HCT116 (cell line): ENCODE measurements at regions not wholly inside any gene's neighbourhood (a gene's known extent, or its start where the extent isn't known, plus 50 kb on each side); places are given as distances from the start of the nearest gene placed in this dataset.

Experiments
- ATAC-seq: fragments of 200-7000 bp; cut with Tn5 transposase; 2 replicates; pipeline ENCODE4 v1.9.1; 2020; ENCODE audit warnings: mild to moderate bottlenecking, moderate library complexity
- BruUV-seq: library from RNA; stranded (reverse); fragments of 400-500 nt; replicated peaks from 2 replicates; lab custom pipeline; 2021; lab: Mats Ljungman, UMichigan
- CTCF ChIA-PET: fragments of 300-600 bp; sonication (Branson Sonifier 250); formaldehyde crosslinking; loops from one replicate; lab custom pipeline; 2021; ENCODE audit warnings: antibody characterized with exemption; lab: Charles Lee
- POLR2A ChIA-PET: fragments of 300-600, 350-600 bp; sonication (Branson Sonifier 250); formaldehyde crosslinking; loops from one replicate; lab custom pipeline; 2021; ENCODE audit warnings: antibody characterized with exemption; lab: Charles Lee
- RAD21 ChIA-PET, 2 experiments: fragments of 300-600 bp; sonication (Branson Sonifier 250); formaldehyde crosslinking; loops; one replicate each; lab custom pipeline; 2023; ENCODE audit warnings: low total read pairs in 2 of 2; ENCODE audit not compliant: uncharacterized antibody in 2 of 2, unreplicated experiment in 2 of 2, low non-redundant PET in 1 of 2; lab: Charles Lee
- DNase-seq: peaks from one replicate; pipeline ENCODE4 v3.0.0-alpha.2; 2010; ENCODE audit warnings: low read depth, low spot score
- H2AFZ ChIP-seq: fragments of 200-600 bp; shearing (Covaris generic), sonication (generic); 2 replicates; pipeline ENCODE4 v1.6.1; 2017; ENCODE audit warnings: low read depth, mixed run types, mixed read lengths, antibody characterized with exemption, low read length; ENCODE audit not compliant: poor library complexity, severe bottlenecking
- H3K27ac ChIP-seq: 2 replicates; pipeline ENCODE4 v1.5.1; 2012; ENCODE audit warnings: low read depth, low read length
- H3K27me3 ChIP-seq: fragments of 200-600 bp; sonication (generic); 2 replicates; pipeline ENCODE4 v1.6.1; 2016; ENCODE audit warnings: mixed run types, low read length, mixed read lengths; ENCODE audit not compliant: insufficient read depth
- H3K36me3 ChIP-seq, 2 experiments: fragments of 200-500 bp in 1 of 2; fragments of 200-600 bp in 1 of 2; sonication (Bioruptor generic) in 1 of 2; sonication (generic) in 1 of 2; 2 replicates each; pipeline versions ENCODE4 v1.5.1 to v1.6.1; 2014 to 2016; ENCODE audit warnings: low read length in 2 of 2, inconsistent platforms in 1 of 2, mixed read lengths in 1 of 2, mixed run types in 1 of 2; ENCODE audit not compliant: insufficient read depth in 2 of 2, control insufficient read depth in 1 of 2
- H3K4me1 ChIP-seq, 2 experiments: fragments of 200-600 bp in 1 of 2; sonication (generic) in 1 of 2; 2 replicates each; pipeline versions ENCODE4 v1.5.1 to v1.6.1; 2012 to 2017; ENCODE audit warnings: low read length in 2 of 2, inconsistent platforms in 1 of 2, mild to moderate bottlenecking in 1 of 2, mixed read lengths in 1 of 2, mixed run types in 1 of 2, moderate library complexity in 1 of 2; ENCODE audit not compliant: insufficient read depth in 2 of 2, control insufficient read depth in 1 of 2
- H3K4me2 ChIP-seq: fragments of 200-600 bp; sonication (generic); 2 replicates; pipeline ENCODE4 v1.6.1; 2017; ENCODE audit warnings: mixed run types, low read length, mixed read lengths
- H3K4me3 ChIP-seq, 2 experiments: fragments of 200-600 bp in 1 of 2; sonication (generic) in 1 of 2; replicated peaks in 1 of 2; 2 replicates each; pipeline ENCODE4 v1.5.1; 2011 to 2016; ENCODE audit warnings: low read length in 2 of 2, control low read depth in 1 of 2, low read depth in 1 of 2, mild to moderate bottlenecking in 1 of 2, mixed read lengths in 1 of 2, mixed run types in 1 of 2
- H3K79me2 ChIP-seq: fragments of 200-600 bp; sonication (generic); 2 replicates; pipeline ENCODE4 v1.6.1; 2017; ENCODE audit warnings: mild to moderate bottlenecking, mixed run types, low read length, moderate library complexity, mixed read lengths; ENCODE audit not compliant: insufficient read depth
- H3K9ac ChIP-seq: fragments of 200-600 bp; sonication (generic); 2 replicates; pipeline ENCODE4 v1.6.1; 2016; ENCODE audit warnings: low read length, mixed read lengths
- H3K9me2 ChIP-seq: fragments of 200-600 bp; sonication (generic), shearing (Covaris generic); 2 replicates; pipeline ENCODE4 v1.6.1; 2017; ENCODE audit warnings: mixed run types, mild to moderate bottlenecking, moderate library complexity; ENCODE audit not compliant: insufficient read depth
- H3K9me3 ChIP-seq, 2 experiments: fragments of 200-500 bp in 1 of 2; fragments of 200-600 bp in 1 of 2; sonication (Bioruptor generic) in 1 of 2; sonication (generic) in 1 of 2; 2 replicates each; pipeline ENCODE4 v1.6.1; 2014 to 2017; ENCODE audit warnings: low read length in 2 of 2, mixed read lengths in 2 of 2, inconsistent platforms in 1 of 2, low read depth in 1 of 2, mild to moderate bottlenecking in 1 of 2, mixed run types in 1 of 2, moderate library complexity in 1 of 2; ENCODE audit not compliant: control insufficient read depth in 1 of 2, insufficient read depth in 1 of 2
- H4K20me1 ChIP-seq: fragments of 200-600 bp; sonication (generic), shearing (Covaris generic); 2 replicates; pipeline ENCODE4 v1.6.1; 2017; ENCODE audit warnings: mixed run types, mild to moderate bottlenecking, moderate library complexity; ENCODE audit not compliant: insufficient read depth
- CBX3 ChIP-seq: IDR thresholded peaks from 2 replicates; pipeline ENCODE4 v1.6.1; 2012; ENCODE audit warnings: low read depth
- CEBPB ChIP-seq: IDR thresholded peaks from 2 replicates; pipeline ENCODE4 v1.6.1; 2012; ENCODE audit warnings: low read depth
- EGR1 ChIP-seq: IDR thresholded peaks from 2 replicates; pipeline ENCODE4 v1.6.1; 2012; ENCODE audit warnings: low read depth
- ELF1 ChIP-seq: IDR thresholded peaks from 2 replicates; pipeline ENCODE4 v1.6.1; 2012; ENCODE audit warnings: low read depth, borderline replicate concordance
- EZH2 ChIP-seq: fragments of 200-600 bp; sonication (generic); IDR thresholded peaks from 2 replicates; pipeline ENCODE4 v1.6.1; 2017; ENCODE audit warnings: antibody characterized with exemption, mixed run types
- EZH2phosphoT487 ChIP-seq: fragments of 200-600 bp; IDR thresholded peaks from 2 replicates; pipeline ENCODE4 v1.6.1; 2018; ENCODE audit warnings: antibody characterized with exemption, borderline replicate concordance
- FOSL1 ChIP-seq: IDR thresholded peaks from 2 replicates; pipeline ENCODE4 v1.6.1; 2012; ENCODE audit warnings: low read depth
- JUND ChIP-seq: IDR thresholded peaks from 2 replicates; pipeline ENCODE4 v1.6.1; 2012
- POLR2A ChIP-seq: IDR thresholded peaks from 2 replicates; pipeline ENCODE4 v1.7.0; 2011; ENCODE audit warnings: borderline replicate concordance; ENCODE audit not compliant: insufficient read depth, insufficient read length; ENCODE audit errors: extremely low read depth
- RAD21 ChIP-seq: IDR thresholded peaks from 2 replicates; pipeline ENCODE4 v1.6.1; 2012; ENCODE audit warnings: low read depth, mild to moderate bottlenecking
- SIN3A ChIP-seq: IDR thresholded peaks from 2 replicates; pipeline ENCODE4 v1.6.1; 2012; ENCODE audit warnings: low read depth
- SP1 ChIP-seq: IDR thresholded peaks from 2 replicates; pipeline ENCODE4 v1.6.1; 2012; ENCODE audit warnings: low read depth
- TCF7L2 ChIP-seq: IDR thresholded peaks from 2 replicates; pipeline ENCODE4 v1.7.0; 2011; ENCODE audit warnings: borderline replicate concordance, inconsistent platforms; ENCODE audit not compliant: insufficient read depth, insufficient read length; ENCODE audit errors: extremely low read depth
- YY1 ChIP-seq: IDR thresholded peaks from 2 replicates; pipeline ENCODE4 v1.6.1; 2011; ENCODE audit warnings: low read length, low read depth, moderate library complexity, mild to moderate bottlenecking; ENCODE audit not compliant: insufficient replicate concordance; ENCODE audit errors: extremely low read depth
- intact Hi-C: fragments of 100-400 bp; cut with micrococcal nuclease; formaldehyde crosslinking; loops from 2 replicates; pipeline ENCODE4 v1.10.0; 2022
- TF ChIP-seq, protein P1 (sequence below): IDR thresholded peaks from 2 replicates; pipeline ENCODE4 v1.6.1; 2011; ENCODE audit warnings: mild to moderate bottlenecking, low read length, moderate library complexity; ENCODE audit not compliant: insufficient replicate concordance; ENCODE audit errors: extremely low read depth
- TF ChIP-seq, protein P2 (sequence below): IDR thresholded peaks from 2 replicates; pipeline ENCODE4 v1.6.1; 2012
- TF ChIP-seq, protein P3 (sequence below): IDR thresholded peaks from 2 replicates; pipeline ENCODE4 v1.6.1; 2012
- TF ChIP-seq, protein P4 (sequence below): IDR thresholded peaks from 2 replicates; pipeline ENCODE4 v1.6.1; 2012; ENCODE audit warnings: low read depth
- TF ChIP-seq, protein P5 (sequence below), 3 experiments: fragments of 200-600 bp in 1 of 3; sonication (generic) in 1 of 3; IDR thresholded peaks in 2 of 3; conservative IDR thresholded peaks in 1 of 3; 2 replicates each; pipeline ENCODE4 v1.5.1; 2012 to 2017; ENCODE audit warnings: low read depth in 2 of 3, low read length in 2 of 3, antibody characterized with exemption in 1 of 3, borderline replicate concordance in 1 of 3, control low read depth in 1 of 3, mild to moderate bottlenecking in 1 of 3, mixed read lengths in 1 of 3, mixed run types in 1 of 3, moderate library complexity in 1 of 3; ENCODE audit not compliant: insufficient read depth in 1 of 3

DNA sequence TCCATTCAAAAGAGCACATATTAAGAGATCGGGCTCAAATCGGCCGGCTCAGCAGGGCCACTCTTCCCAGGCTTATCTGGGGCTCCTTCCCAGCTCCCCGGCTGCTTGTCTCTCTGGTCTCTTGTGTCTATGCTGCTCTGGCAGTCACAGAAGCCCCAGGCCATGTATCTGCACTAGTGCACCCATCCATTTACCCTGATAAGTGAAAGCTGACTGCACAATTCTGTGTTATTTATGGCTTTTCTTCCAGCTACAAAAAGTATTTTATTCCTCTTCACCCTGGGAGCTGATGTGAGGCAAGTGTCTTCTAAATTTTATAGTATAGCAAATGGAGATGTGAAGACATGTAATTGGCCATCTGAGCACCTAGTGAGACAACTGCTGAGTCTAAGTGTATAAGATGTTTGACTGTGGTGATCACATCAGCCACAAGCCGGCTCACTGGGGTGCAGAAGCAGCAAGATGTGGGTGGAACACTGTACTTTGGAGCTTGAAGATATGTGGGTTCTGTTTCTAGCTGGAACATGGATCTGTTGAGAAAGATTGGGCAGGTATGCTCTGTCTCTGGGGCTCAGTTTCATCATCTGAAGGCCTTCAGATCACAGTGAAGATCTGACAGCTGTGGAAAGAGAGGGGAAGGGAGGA is 78.1 kb upstream of the MPHOSPH6 start:
- H3K27me3 ChIP-seq: peaks cover 9% of the 10 kb centered on the region
- H3K4me1 ChIP-seq: no peaks in the 10 kb centered on the region
- TF ChIP-seq, protein P1, sequence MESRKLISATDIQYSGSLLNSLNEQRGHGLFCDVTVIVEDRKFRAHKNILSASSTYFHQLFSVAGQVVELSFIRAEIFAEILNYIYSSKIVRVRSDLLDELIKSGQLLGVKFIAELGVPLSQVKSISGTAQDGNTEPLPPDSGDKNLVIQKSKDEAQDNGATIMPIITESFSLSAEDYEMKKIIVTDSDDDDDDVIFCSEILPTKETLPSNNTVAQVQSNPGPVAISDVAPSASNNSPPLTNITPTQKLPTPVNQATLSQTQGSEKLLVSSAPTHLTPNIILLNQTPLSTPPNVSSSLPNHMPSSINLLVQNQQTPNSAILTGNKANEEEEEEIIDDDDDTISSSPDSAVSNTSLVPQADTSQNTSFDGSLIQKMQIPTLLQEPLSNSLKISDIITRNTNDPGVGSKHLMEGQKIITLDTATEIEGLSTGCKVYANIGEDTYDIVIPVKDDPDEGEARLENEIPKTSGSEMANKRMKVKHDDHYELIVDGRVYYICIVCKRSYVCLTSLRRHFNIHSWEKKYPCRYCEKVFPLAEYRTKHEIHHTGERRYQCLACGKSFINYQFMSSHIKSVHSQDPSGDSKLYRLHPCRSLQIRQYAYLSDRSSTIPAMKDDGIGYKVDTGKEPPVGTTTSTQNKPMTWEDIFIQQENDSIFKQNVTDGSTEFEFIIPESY: no peak
- no peak for TF ChIP-seq POLR2A
- no peak for TF ChIP-seq SP1
- no peak for TF ChIP-seq EZH2
- no peak for TF ChIP-seq EZH2phosphoT487
- TF ChIP-seq, protein P2, sequence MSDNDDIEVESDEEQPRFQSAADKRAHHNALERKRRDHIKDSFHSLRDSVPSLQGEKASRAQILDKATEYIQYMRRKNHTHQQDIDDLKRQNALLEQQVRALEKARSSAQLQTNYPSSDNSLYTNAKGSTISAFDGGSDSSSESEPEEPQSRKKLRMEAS: no peak
- no peak for TF ChIP-seq EGR1
- TF ChIP-seq TCF7L2: no peak
- no peak for TF ChIP-seq YY1
- no peak for TF ChIP-seq SIN3A
- no peak for TF ChIP-seq JUND
- no peak for TF ChIP-seq RAD21
- TF ChIP-seq, protein P3, sequence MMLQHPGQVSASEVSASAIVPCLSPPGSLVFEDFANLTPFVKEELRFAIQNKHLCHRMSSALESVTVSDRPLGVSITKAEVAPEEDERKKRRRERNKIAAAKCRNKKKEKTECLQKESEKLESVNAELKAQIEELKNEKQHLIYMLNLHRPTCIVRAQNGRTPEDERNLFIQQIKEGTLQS: no peak
- TF ChIP-seq ELF1: no peak
- TF ChIP-seq CEBPB: no peak
- TF ChIP-seq, protein P4, sequence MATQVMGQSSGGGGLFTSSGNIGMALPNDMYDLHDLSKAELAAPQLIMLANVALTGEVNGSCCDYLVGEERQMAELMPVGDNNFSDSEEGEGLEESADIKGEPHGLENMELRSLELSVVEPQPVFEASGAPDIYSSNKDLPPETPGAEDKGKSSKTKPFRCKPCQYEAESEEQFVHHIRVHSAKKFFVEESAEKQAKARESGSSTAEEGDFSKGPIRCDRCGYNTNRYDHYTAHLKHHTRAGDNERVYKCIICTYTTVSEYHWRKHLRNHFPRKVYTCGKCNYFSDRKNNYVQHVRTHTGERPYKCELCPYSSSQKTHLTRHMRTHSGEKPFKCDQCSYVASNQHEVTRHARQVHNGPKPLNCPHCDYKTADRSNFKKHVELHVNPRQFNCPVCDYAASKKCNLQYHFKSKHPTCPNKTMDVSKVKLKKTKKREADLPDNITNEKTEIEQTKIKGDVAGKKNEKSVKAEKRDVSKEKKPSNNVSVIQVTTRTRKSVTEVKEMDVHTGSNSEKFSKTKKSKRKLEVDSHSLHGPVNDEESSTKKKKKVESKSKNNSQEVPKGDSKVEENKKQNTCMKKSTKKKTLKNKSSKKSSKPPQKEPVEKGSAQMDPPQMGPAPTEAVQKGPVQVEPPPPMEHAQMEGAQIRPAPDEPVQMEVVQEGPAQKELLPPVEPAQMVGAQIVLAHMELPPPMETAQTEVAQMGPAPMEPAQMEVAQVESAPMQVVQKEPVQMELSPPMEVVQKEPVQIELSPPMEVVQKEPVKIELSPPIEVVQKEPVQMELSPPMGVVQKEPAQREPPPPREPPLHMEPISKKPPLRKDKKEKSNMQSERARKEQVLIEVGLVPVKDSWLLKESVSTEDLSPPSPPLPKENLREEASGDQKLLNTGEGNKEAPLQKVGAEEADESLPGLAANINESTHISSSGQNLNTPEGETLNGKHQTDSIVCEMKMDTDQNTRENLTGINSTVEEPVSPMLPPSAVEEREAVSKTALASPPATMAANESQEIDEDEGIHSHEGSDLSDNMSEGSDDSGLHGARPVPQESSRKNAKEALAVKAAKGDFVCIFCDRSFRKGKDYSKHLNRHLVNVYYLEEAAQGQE: no peak
- TF ChIP-seq, protein P5, sequence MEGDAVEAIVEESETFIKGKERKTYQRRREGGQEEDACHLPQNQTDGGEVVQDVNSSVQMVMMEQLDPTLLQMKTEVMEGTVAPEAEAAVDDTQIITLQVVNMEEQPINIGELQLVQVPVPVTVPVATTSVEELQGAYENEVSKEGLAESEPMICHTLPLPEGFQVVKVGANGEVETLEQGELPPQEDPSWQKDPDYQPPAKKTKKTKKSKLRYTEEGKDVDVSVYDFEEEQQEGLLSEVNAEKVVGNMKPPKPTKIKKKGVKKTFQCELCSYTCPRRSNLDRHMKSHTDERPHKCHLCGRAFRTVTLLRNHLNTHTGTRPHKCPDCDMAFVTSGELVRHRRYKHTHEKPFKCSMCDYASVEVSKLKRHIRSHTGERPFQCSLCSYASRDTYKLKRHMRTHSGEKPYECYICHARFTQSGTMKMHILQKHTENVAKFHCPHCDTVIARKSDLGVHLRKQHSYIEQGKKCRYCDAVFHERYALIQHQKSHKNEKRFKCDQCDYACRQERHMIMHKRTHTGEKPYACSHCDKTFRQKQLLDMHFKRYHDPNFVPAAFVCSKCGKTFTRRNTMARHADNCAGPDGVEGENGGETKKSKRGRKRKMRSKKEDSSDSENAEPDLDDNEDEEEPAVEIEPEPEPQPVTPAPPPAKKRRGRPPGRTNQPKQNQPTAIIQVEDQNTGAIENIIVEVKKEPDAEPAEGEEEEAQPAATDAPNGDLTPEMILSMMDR (IDR thresholded peaks at IDR 0.05 in 2 of 3, conservative IDR thresholded peaks at IDR 0.05 in 1 of 3; ENCODE audit: borderline replicate concordance in 1 of 3, insufficient read depth in 1 of 3, low read depth in 2 of 3, low read length in 2 of 3): no peak
- no peak for TF ChIP-seq FOSL1
- TF ChIP-seq CBX3: no peak
- BruUV-seq: no TSS peak
- H3K9me3 ChIP-seq: no peaks in the 10 kb centered on the region
- ATAC-seq: no peak
- H3K36me3 ChIP-seq: no peaks in the 10 kb centered on the region
- H3K79me2 ChIP-seq: no peaks in the 10 kb centered on the region
- no peak overlapping the region for H2AFZ ChIP-seq
- H3K9ac ChIP-seq: no peak overlapping the region
- H4K20me1 ChIP-seq: no peaks in the 10 kb centered on the region
- POLR2A ChIA-PET: no interaction called here
- H3K4me2 ChIP-seq: no peak overlapping the region
- RAD21 ChIA-PET: no interaction called here
- DNase-seq: no peak
- H3K4me3 ChIP-seq: no peak overlapping the region
- no peaks in the 10 kb centered on the region for H3K9me2 ChIP-seq
- CTCF ChIA-PET: interaction anchor here (0.9 kb wide), 1 partner anchor 18 kb away, joined by 3 read pairs; no protein-coding TSS in a partner anchor
- no peak overlapping the region for H3K27ac ChIP-seq
- intact Hi-C loops: no loop called here
